Transverse colon (tissue), 4 donors: ENCODE measurements at regions not wholly inside any gene's neighbourhood (a gene's known extent, or its start where the extent isn't known, plus 50 kb on each side); places are given as distances from the start of the nearest gene placed in this dataset.

Source experiments
- DNase-seq: peaks from one replicate; pipeline ENCODE4 v3.0.0-alpha.2; 2019
- H3K27ac ChIP-seq, 4 donors: fragments of 200-600 bp; sonication (generic); 2 replicates each; pipeline ENCODE4 v1.5.1; 2016 to 2018; ENCODE audit warnings: inconsistent platforms in 4 of 4
- H3K27me3 ChIP-seq: fragments of 200-600 bp; sonication (generic); 2 replicates; pipeline ENCODE4 v1.5.1; 2017; ENCODE audit warnings: inconsistent platforms
- H3K36me3 ChIP-seq, 4 donors: fragments of 200-600 bp; sonication (generic); 2 replicates each; pipeline ENCODE4 v1.5.1; 2017 to 2019; ENCODE audit warnings: inconsistent platforms in 4 of 4
- H3K4me1 ChIP-seq, 4 donors: fragments of 200-600 bp; sonication (generic); 2 replicates each; pipeline ENCODE4 v1.5.1; 2017 to 2020; ENCODE audit warnings: inconsistent platforms in 4 of 4
- H3K4me3 ChIP-seq, 4 donors: fragments of 200-600 bp; sonication (generic); 1 replicate in 1 of 4; 2 replicates in 3 of 4; pipeline versions ENCODE4 v1.5.1 to v1.6.1; 2017 to 2019; ENCODE audit warnings: inconsistent platforms in 4 of 4
- H3K9me3 ChIP-seq, 2 donors: fragments of 200-600 bp; sonication (generic); 2 replicates each; pipeline ENCODE4 v1.5.1; 2017 to 2019; ENCODE audit warnings: inconsistent platforms in 2 of 2
- EP300 ChIP-seq: sonication (generic); formaldehyde crosslinking; IDR thresholded peaks from one replicate; pipeline ENCODE4 v1.6.1; 2017; ENCODE audit warnings: antibody characterized with exemption, low read depth
- POLR2A ChIP-seq: fragments of 450-650 bp; IDR thresholded peaks from one replicate; pipeline ENCODE4 v1.6.1; 2016; ENCODE audit warnings: antibody characterized with exemption, mild to moderate bottlenecking, moderate library complexity
- POLR2AphosphoS5 ChIP-seq, 3 donors: sonication (generic); formaldehyde crosslinking; IDR thresholded peaks; one replicate each; pipeline ENCODE4 v1.6.1; 2016; ENCODE audit warnings: antibody characterized with exemption in 3 of 3
- WGBS, 2 donors: methylation state at CpG; one replicate each; pipeline ENCODE4 v1.1.5; 2018; ENCODE audit warnings: low coverage in 1 of 2; 5-methylcytosine and 5-hydroxymethylcytosine counted together
- in situ Hi-C, 4 donors: fragments of 200-750 bp; cut with MboI; loops; one replicate each; pipeline versions ENCODE4 v1.15.0 to v1.15.1; 2017; ENCODE audit warnings: low sequenced_read_pairs in 3 of 4, low pct_ligation_motif_present in 1 of 4, low pct_unique_long_range_greater_than_20kb in 1 of 4
- intact Hi-C: fragments of 100-400 bp; cut with DNase I; formaldehyde crosslinking; loops from one replicate; pipeline ENCODE4 v1.15.1; 2023; ENCODE audit warnings: low total_unique reads
- TF ChIP-seq, protein P1 (sequence below), 5 experiments: fragments of 200-600 bp in 3 of 5; fragments of 450-650 bp in 2 of 5; sonication (generic) in 3 of 5; IDR thresholded peaks; 1 replicate in 2 of 5; 2 replicates in 3 of 5; pipeline ENCODE4 v1.5.1; 2016 to 2017; ENCODE audit warnings: antibody characterized with exemption in 5 of 5, inconsistent platforms in 3 of 5, mild to moderate bottlenecking in 2 of 5, moderate library complexity in 1 of 5

DNA sequence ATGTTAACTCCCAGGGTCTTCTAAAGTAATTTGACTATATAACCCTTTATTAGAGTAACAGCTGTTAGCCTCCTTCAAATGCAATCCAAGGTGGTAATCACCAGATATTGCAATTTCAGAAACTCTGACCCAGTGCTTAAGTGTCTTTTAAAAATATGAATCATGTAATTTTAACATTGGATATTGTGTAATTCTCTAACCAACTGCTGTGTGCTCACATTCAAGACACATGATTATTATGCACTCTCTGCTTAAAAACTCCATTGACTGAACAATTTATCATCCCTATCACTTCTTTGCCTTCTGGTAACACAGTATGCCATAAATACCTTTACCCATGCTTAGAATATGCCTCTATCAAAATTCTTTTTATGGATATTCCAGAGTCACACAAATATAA, 537.4 kb upstream of the RGS18 start:
- intact Hi-C loops: no loop called here
- in situ Hi-C loops: no loop called here
- Histone ChIP-seq H3K27ac (no peak overlapping the region), H3K4me1 (no peaks in the 10 kb centered on the region), H3K9me3 (no peaks in the 10 kb centered on the region), H3K4me3 (no peak overlapping the region), H3K27me3 (no peaks in the 10 kb centered on the region), H3K36me3 (no peaks in the 10 kb centered on the region)
- TF ChIP-seq POLR2A (no peak), EP300 (no peak), POLR2AphosphoS5 (IDR thresholded peaks at IDR 0.05) (no peak)
- TF ChIP-seq, protein P1, sequence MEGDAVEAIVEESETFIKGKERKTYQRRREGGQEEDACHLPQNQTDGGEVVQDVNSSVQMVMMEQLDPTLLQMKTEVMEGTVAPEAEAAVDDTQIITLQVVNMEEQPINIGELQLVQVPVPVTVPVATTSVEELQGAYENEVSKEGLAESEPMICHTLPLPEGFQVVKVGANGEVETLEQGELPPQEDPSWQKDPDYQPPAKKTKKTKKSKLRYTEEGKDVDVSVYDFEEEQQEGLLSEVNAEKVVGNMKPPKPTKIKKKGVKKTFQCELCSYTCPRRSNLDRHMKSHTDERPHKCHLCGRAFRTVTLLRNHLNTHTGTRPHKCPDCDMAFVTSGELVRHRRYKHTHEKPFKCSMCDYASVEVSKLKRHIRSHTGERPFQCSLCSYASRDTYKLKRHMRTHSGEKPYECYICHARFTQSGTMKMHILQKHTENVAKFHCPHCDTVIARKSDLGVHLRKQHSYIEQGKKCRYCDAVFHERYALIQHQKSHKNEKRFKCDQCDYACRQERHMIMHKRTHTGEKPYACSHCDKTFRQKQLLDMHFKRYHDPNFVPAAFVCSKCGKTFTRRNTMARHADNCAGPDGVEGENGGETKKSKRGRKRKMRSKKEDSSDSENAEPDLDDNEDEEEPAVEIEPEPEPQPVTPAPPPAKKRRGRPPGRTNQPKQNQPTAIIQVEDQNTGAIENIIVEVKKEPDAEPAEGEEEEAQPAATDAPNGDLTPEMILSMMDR (IDR thresholded peaks at IDR 0.05): no peak
- no peak for DNase-seq

DNA sequence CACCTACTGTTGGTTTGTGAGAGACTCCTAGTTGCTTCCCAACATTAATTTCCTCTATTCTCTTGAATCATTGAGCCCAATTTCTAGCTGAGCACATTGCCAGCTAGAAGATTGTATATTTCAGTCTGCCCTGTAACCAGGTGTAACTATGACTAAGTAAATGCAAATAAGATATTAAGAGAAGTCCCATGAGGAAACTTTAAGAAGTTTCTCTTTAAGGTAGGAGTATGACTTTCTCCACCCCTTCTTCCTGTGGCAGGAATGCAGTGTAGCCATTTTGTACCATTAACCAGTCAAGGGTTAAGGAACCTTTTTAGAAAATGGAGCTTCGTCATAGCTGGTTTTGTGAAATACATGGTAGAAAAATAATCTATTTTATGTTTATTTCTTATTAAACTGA, 534.2 kb upstream of the RGS18 start:
- no peak overlapping the region for H3K27ac ChIP-seq
- DNase-seq: no peak
- WGBS, 2 donors: 67 to 78% methylated on average over 1 of the region's 1 CpG
- H3K9me3 ChIP-seq: no peaks in the 10 kb centered on the region
- no peaks in the 10 kb centered on the region for H3K27me3 ChIP-seq
- TF ChIP-seq POLR2AphosphoS5 (IDR thresholded peaks at IDR 0.05): no peak
- TF ChIP-seq, protein P1 (IDR thresholded peaks at IDR 0.05): no peak
- H3K4me1 ChIP-seq: no peaks in the 10 kb centered on the region
- intact Hi-C loops (no loop called here), in situ Hi-C loops (no loop called here)
- H3K36me3 ChIP-seq: no peaks in the 10 kb centered on the region
- no peak overlapping the region for H3K4me3 ChIP-seq

DNA sequence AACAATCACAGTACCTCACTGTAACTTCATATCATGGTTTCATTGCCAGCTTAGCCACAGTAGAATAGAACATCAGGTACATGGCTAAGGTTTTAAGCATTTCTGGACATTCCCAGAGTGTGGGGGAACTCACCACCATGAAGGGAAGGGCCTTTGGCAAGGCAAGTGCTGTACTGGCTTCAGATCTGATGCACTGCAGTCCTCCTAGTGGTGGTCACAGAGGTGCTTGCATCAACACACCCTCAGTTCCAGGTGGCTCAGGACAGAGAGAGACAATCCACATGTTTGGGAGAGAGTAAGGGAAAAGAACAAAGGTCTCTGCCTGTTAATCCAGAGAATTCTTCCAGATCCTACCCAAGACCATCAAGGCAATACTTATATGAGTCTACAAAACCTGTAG, 528.4 kb upstream of the RGS18 start:
- no peaks in the 10 kb centered on the region for H3K27me3 ChIP-seq
- H3K9me3 ChIP-seq: no peaks in the 10 kb centered on the region
- in situ Hi-C loops: no loop called here
- no peaks in the 10 kb centered on the region for H3K4me1 ChIP-seq
- H3K4me3 ChIP-seq: no peak overlapping the region
- H3K36me3 ChIP-seq: no peaks in the 10 kb centered on the region
- intact Hi-C loops: no loop called here
- no peak for DNase-seq
- TF ChIP-seq, protein P1 (IDR thresholded peaks at IDR 0.05): no peak
- TF ChIP-seq POLR2A (no peak), EP300 (no peak), POLR2AphosphoS5 (IDR thresholded peaks at IDR 0.05) (no peak)
- no peak overlapping the region for H3K27ac ChIP-seq

DNA sequence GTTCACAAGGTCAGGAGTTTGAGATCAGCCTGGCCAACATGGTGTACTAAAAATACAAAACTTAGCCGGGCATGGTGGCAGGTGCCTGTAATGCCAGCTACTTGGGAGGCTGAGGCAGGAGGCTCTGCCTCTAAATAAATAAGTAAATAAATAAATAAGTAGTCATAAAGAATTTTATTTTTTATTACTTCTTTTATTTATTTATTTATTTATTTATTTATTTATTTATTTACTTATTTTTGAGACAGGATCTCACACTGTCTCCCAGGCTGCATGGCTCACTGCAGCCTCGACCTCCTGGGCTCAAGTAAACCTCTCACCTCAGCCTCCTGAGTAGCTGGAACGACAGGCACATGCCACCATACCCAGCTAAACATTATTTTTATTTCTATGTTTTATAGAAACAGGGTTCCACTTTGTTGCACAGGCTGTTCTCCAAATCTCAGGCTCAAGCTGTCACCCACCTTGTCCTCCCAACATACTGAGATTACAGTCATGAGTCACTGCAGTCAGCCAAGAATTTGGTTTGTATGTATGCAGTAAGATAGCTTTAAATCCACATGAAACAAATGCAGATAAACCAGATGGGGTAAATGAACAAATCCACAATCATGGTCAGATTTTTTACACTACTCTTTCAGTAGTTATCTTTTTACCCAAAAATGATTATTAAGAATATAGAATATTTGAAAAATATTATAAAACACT, 523.3 kb upstream of the RGS18 start:
- no peak overlapping the region for H3K4me3 ChIP-seq
- no peaks in the 10 kb centered on the region for H3K9me3 ChIP-seq
- H3K36me3 ChIP-seq: no peaks in the 10 kb centered on the region
- DNase-seq: no peak
- intact Hi-C loops (no loop called here), in situ Hi-C loops (no loop called here)
- H3K4me1 ChIP-seq: no peaks in the 10 kb centered on the region
- TF ChIP-seq EP300 (no peak), POLR2AphosphoS5 (IDR thresholded peaks at IDR 0.05) (no peak), POLR2A (no peak)
- TF ChIP-seq, protein P1 (IDR thresholded peaks at IDR 0.05): no peak
- H3K27me3 ChIP-seq: no peaks in the 10 kb centered on the region
- H3K27ac ChIP-seq: no peak overlapping the region
- 59 to 70% methylated on average over 2 to 3 of the region's 3 CpGs for WGBS, 2 donors
